Kidney capillary endothelial cell (primary cell): ENCODE measurements at regions not wholly inside any gene's neighbourhood (a gene's known extent, or its start where the extent isn't known, plus 50 kb on each side); places are given as distances from the start of the nearest gene placed in this dataset.
"Not testable (repeated sequence)": the region's sequence is repeated elsewhere in the genome, so short reads cannot be mapped to it uniquely, and the experiment has no call there.

Experiments used
- DNase-seq: peaks from one replicate; pipeline ENCODE4 v3.0.0-alpha.2; 2018; ENCODE audit warnings: low spot score

- DNase-seq = no peak
Observed at GRCh38 chr3:118075873-118076272, 958.8 kb downstream of the IGSF11 start.

GRCh38 chr3:118077332-118077731 is 957.3 kb downstream of the IGSF11 start:
- DNase-seq = no peak

GRCh38 chr3:118080889-118081288 is 953.8 kb downstream of the IGSF11 start:
- no peak for DNase-seq

- no peak for DNase-seq
Observed at GRCh38 chr3:118088696-118089095, 946.0 kb downstream of the IGSF11 start.

GRCh38 chr3:118089563-118089962 is 945.1 kb downstream of the IGSF11 start:
- DNase-seq = no peak

GRCh38 chr3:118097226-118097625 is 937.4 kb downstream of the IGSF11 start:
- DNase-seq = no peak

GRCh38 chr3:118097660-118098059 is 937.0 kb downstream of the IGSF11 start:
- no peak for DNase-seq

GRCh38 chr3:118098827-118099226 is 935.8 kb downstream of the IGSF11 start:
- DNase-seq = no peak

GRCh38 chr3:118101891-118102290 is 932.8 kb downstream of the IGSF11 start:
- no peak for DNase-seq

GRCh38 chr3:118102737-118103136 is 931.9 kb downstream of the IGSF11 start:
- DNase-seq = no peak

GRCh38 chr3:118108201-118108600 is 926.4 kb downstream of the IGSF11 start:
- DNase-seq = no peak

- DNase-seq = no peak
Observed at GRCh38 chr3:118108769-118109168, 925.9 kb downstream of the IGSF11 start.

GRCh38 chr3:118110211-118110610 is 924.4 kb downstream of the IGSF11 start:
- DNase-seq = no peak

- DNase-seq = no peak
Observed at GRCh38 chr3:118116991-118117390, 917.7 kb downstream of the IGSF11 start.

- no peak for DNase-seq
Observed at GRCh38 chr3:118126751-118127150, 907.9 kb downstream of the IGSF11 start.

- no peak for DNase-seq
Observed at GRCh38 chr3:118127992-118128391, 906.7 kb downstream of the IGSF11 start.

- DNase-seq = no peak
Observed at GRCh38 chr3:118128886-118129285, 905.8 kb downstream of the IGSF11 start.

- DNase-seq = no peak
Observed at GRCh38 chr3:118137778-118138177, 896.9 kb downstream of the IGSF11 start.

- DNase-seq = no peak
Observed at GRCh38 chr3:118144919-118145318, 889.7 kb downstream of the IGSF11 start.

- DNase-seq = no peak
Observed at GRCh38 chr3:118146658-118147375, 887.8 kb downstream of the IGSF11 start.

GRCh38 chr3:118151164-118151563 is 883.5 kb downstream of the IGSF11 start:
- no peak for DNase-seq

GRCh38 chr3:118162627-118163588 is 871.7 kb downstream of the IGSF11 start:
- DNase-seq = not testable (repeated sequence)

GRCh38 chr3:118165413-118165812 is 869.2 kb downstream of the IGSF11 start:
- DNase-seq = no peak
